Kidney (tissue), 13 donors: ENCODE measurements at regions not wholly inside any gene's neighbourhood (a gene's known extent, or its start where the extent isn't known, plus 50 kb on each side); places are given as distances from the start of the nearest gene placed in this dataset.

ENCODE experiments used
- DNase-seq, 5 donors: peaks; one replicate each; pipeline ENCODE4 v3.0.0-alpha.2; 2013 to 2020
- FAIRE-seq: peaks from 2 replicates; lab custom pipeline; 2012; peaks lifted over from hg19 to GRCh38; lab: Jason Lieb, UNC
- H3K27ac ChIP-seq, 2 donors: one replicate each; pipeline ENCODE4 v1.7.0; 2013; ENCODE audit warnings: low read depth in 2 of 2, low read length in 2 of 2, inconsistent platforms in 1 of 2
- H3K27me3 ChIP-seq: one replicate; pipeline ENCODE4 v1.7.1; 2013; ENCODE audit warnings: low read length, inconsistent platforms; ENCODE audit not compliant: control insufficient read depth, insufficient read depth
- H3K36me3 ChIP-seq, 3 donors: one replicate each; pipeline versions ENCODE4 v1.7.0 to v1.7.1; 2013; ENCODE audit warnings: low read length in 3 of 3, control low read depth in 1 of 3, inconsistent platforms in 1 of 3; ENCODE audit not compliant: insufficient read depth in 3 of 3, control insufficient read depth in 2 of 3
- H3K4me1 ChIP-seq, 3 donors: one replicate each; pipeline versions ENCODE4 v1.7.0 to v1.7.1; 2013; ENCODE audit warnings: low read length in 3 of 3, inconsistent platforms in 1 of 3, low read depth in 1 of 3; ENCODE audit not compliant: control insufficient read depth in 2 of 3, insufficient read depth in 2 of 3
- H3K4me3 ChIP-seq, 3 donors: one replicate each; pipeline versions ENCODE4 v1.7.0 to v1.8.1; 2013; ENCODE audit warnings: low read length in 3 of 3, control low read depth in 1 of 3, inconsistent platforms in 1 of 3
- H3K9ac ChIP-seq, 3 donors: one replicate each; pipeline versions ENCODE4 v1.7.0 to v1.7.1; 2013; ENCODE audit warnings: low read length in 3 of 3, control low read depth in 1 of 3, inconsistent platforms in 1 of 3
- H3K9me3 ChIP-seq, 3 donors: one replicate each; pipeline versions ENCODE4 v1.7.0 to v1.7.1; 2013; ENCODE audit warnings: low read length in 3 of 3, control low read depth in 1 of 3, inconsistent platforms in 1 of 3; ENCODE audit not compliant: control insufficient read depth in 2 of 3, insufficient read depth in 1 of 3
- CTCF ChIP-seq: IDR thresholded peaks from 3 replicates; pipeline ENCODE4 v1.5.1; 2012; ENCODE audit warnings: mild to moderate bottlenecking, moderate library complexity, borderline replicate concordance; ENCODE audit not compliant: insufficient read depth; ENCODE audit errors: extremely low read depth
- intact Hi-C: fragments of 100-400 bp; cut with DNase I; formaldehyde crosslinking; loops from one replicate; pipeline ENCODE4 v1.11.1; 2022
- donor health status: control.
- donor health status: control.
- donor health status: control.
- donor health status: control.
- donor health status: control.
- donor health status: DM: yes; HTN: yes; CAD: no.
- donor health status: Normal renal cell carcinoma (clear cell type).

DNA sequence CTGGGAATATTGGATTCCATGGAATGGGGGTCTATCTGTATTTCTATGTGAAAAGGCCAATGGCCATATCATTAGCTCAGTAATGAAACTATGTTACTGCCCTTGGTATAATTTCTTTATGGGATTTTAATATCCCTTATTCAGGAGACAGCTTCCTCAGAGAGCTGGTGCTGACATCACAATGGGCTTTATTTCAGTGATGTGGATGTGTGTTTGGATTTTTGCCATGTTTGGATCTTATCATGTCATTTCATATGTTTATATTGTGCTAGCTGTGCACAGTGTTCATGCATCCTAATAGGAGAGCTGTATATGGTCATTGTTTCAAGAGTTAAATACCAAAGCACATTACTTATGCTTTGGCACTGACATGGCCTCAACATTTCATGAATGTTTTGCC is 806.1 kb upstream of the MAP3K7 start:
- no peak for DNase-seq
- intact Hi-C loops = no loop called here
- no peak for FAIRE-seq
- H3K36me3 ChIP-seq = no peaks in the 10 kb centered on the region
- no peaks in the 10 kb centered on the region for H3K27me3 ChIP-seq
- H3K4me1 ChIP-seq = no peaks in the 10 kb centered on the region
- no peak overlapping the region for H3K27ac ChIP-seq
- no peak for TF ChIP-seq CTCF
- H3K4me3 ChIP-seq = no peak overlapping the region
- peaks cover 0 to 9% (median 0%) of the 10 kb centered on the region in 3 donors for H3K9me3 ChIP-seq
- H3K9ac ChIP-seq = no peak overlapping the region

DNA sequence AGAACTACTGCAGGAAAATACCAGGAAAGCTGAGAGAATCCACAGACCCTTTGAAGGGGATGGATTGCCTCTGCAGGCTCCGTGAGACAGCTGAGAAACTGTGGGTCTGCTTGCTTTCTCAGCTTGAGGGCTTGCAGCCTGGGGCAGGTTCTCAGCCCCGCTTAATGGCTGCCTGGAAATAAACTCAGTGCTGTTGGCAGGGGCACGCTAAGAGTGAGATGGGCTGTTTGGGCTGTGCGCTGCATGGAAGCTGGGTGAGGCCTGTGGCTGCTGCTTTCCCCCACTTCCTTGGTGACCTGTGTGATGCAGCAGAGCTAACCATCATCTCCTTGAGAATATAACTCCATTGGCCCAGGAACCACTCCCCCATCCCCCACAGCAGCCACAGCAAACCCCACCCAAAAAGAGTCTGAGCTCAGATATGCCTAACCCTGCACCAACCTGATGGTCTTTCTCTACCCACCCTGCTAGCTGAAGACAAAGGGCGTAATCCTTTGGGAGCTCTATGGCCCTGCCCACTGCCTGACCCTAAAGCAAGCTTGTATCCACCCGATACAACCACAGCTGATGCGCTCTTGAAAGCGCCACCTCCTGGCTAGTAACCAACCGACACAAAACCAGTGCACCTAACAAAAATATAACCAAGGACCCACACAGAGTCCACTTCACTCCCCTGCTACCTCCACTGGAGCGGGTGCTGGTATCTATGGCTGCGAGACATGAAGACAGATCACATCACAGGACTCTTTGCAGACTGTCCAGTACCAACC is 800.6 kb upstream of the MAP3K7 start:
- H3K36me3 ChIP-seq = no peaks in the 10 kb centered on the region
- no peak overlapping the region for H3K4me3 ChIP-seq
- DNase-seq (no peak), FAIRE-seq (no peak)
- no peak for TF ChIP-seq CTCF
- no peaks in the 10 kb centered on the region for H3K4me1 ChIP-seq
- peaks cover 0 to 3% (median 0%) of the 10 kb centered on the region in 3 donors for H3K9me3 ChIP-seq
- H3K27ac ChIP-seq = no peak overlapping the region
- no peaks in the 10 kb centered on the region for H3K27me3 ChIP-seq
- intact Hi-C loops = no loop called here
- H3K9ac ChIP-seq = no peak overlapping the region

GRCh38 chr6:91386204-91386603 is 799.3 kb upstream of the MAP3K7 start:
- DNase-seq (no peak), FAIRE-seq (no peak)
- Histone ChIP-seq H3K4me3 (no peak overlapping the region), H3K9me3 (peaks cover 0 to 3% (median 0%) of the 10 kb centered on the region in 3 donors), H3K27me3 (no peaks in the 10 kb centered on the region), H3K9ac (no peak overlapping the region), H3K36me3 (no peaks in the 10 kb centered on the region), H3K4me1 (no peaks in the 10 kb centered on the region), H3K27ac (no peak overlapping the region)
- TF ChIP-seq CTCF = no peak
- intact Hi-C loops = no loop called here
